ENCODE measurements at regions not wholly inside any gene's neighbourhood (a gene's known extent, or its start where the extent isn't known, plus 50 kb on each side); places are given as distances from the start of the nearest gene placed in this dataset.

- no peak for DNase-seq
- in situ Hi-C loops (cut with HindIII; ENCODE audit: low pct_ligation_motif_present, low sequenced_read_pairs), result no loop called here
- no peak overlapping the region for H3K4me3 ChIP-seq (ENCODE audit: low read depth, low read length)
- H3K36me3 ChIP-seq (replicated peaks), result no peaks in the 10 kb centered on the region
- TF ChIP-seq CTCF (IDR thresholded peaks at IDR 0.05; ENCODE audit: low read depth, low read length, missing control alignments), result no peak
- H3K27ac ChIP-seq, result no peak overlapping the region
- no peaks in the 10 kb centered on the region for H3K27me3 ChIP-seq (replicated peaks)
These were observed 303.8 kb upstream of the SPAG17 start for GRCh38 chr1:118488787-118489186.

GRCh38 chr1:118487932-118488331, 302.9 kb upstream of the SPAG17 start:
- Histone ChIP-seq H3K27ac (no peak overlapping the region), H3K36me3 (replicated peaks) (no peaks in the 10 kb centered on the region), H3K4me3 (ENCODE audit: low read depth, low read length) (no peak overlapping the region), H3K27me3 (replicated peaks) (no peaks in the 10 kb centered on the region)
- no peak for TF ChIP-seq CTCF (IDR thresholded peaks at IDR 0.05; ENCODE audit: low read depth, low read length, missing control alignments)
- DNase-seq, result no peak
- in situ Hi-C loops (cut with HindIII; ENCODE audit: low pct_ligation_motif_present, low sequenced_read_pairs), result no loop called here

GRCh38 chr1:118487091-118487490, 302.1 kb upstream of the SPAG17 start:
- Histone ChIP-seq H3K27me3 (replicated peaks) (no peaks in the 10 kb centered on the region), H3K27ac (no peak overlapping the region), H3K4me3 (ENCODE audit: low read depth, low read length) (no peak overlapping the region), H3K36me3 (replicated peaks) (no peaks in the 10 kb centered on the region)
- in situ Hi-C loops (cut with HindIII; ENCODE audit: low pct_ligation_motif_present, low sequenced_read_pairs), result no loop called here
- no peak for DNase-seq
- TF ChIP-seq CTCF (IDR thresholded peaks at IDR 0.05; ENCODE audit: low read depth, low read length, missing control alignments), result no peak

- TF ChIP-seq CTCF (IDR thresholded peaks at IDR 0.05; ENCODE audit: low read depth, low read length, missing control alignments), result no peak
- in situ Hi-C loops (cut with HindIII; ENCODE audit: low pct_ligation_motif_present, low sequenced_read_pairs), result no loop called here
- Histone ChIP-seq H3K36me3 (replicated peaks) (no peaks in the 10 kb centered on the region), H3K27me3 (replicated peaks) (no peaks in the 10 kb centered on the region), H3K27ac (no peak overlapping the region), H3K4me3 (ENCODE audit: low read depth, low read length) (no peak overlapping the region)
- DNase-seq, result no peak
These were observed 301.2 kb upstream of the SPAG17 start for GRCh38 chr1:118486199-118486598.

- in situ Hi-C loops (cut with HindIII; ENCODE audit: low pct_ligation_motif_present, low sequenced_read_pairs), result no loop called here
- Histone ChIP-seq H3K36me3 (replicated peaks) (no peaks in the 10 kb centered on the region), H3K4me3 (ENCODE audit: low read depth, low read length) (no peak overlapping the region), H3K27me3 (replicated peaks) (no peaks in the 10 kb centered on the region), H3K27ac (no peak overlapping the region)
- TF ChIP-seq CTCF (IDR thresholded peaks at IDR 0.05; ENCODE audit: low read depth, low read length, missing control alignments), result no peak
- DNase-seq, result no peak
These were observed 300.7 kb upstream of the SPAG17 start for GRCh38 chr1:118485757-118486156.

GRCh38 chr1:118484893-118485292, 299.9 kb upstream of the SPAG17 start:
- no peaks in the 10 kb centered on the region for H3K27me3 ChIP-seq (replicated peaks)
- H3K36me3 ChIP-seq (replicated peaks), result no peaks in the 10 kb centered on the region
- no peak for TF ChIP-seq CTCF (IDR thresholded peaks at IDR 0.05; ENCODE audit: low read depth, low read length, missing control alignments)
- no peak overlapping the region for H3K4me3 ChIP-seq (ENCODE audit: low read depth, low read length)
- no peak overlapping the region for H3K27ac ChIP-seq
- in situ Hi-C loops (cut with HindIII; ENCODE audit: low pct_ligation_motif_present, low sequenced_read_pairs), result no loop called here
- no peak for DNase-seq
